ENCODE measurements at regions not wholly inside any gene's neighbourhood (a gene's known extent, or its start where the extent isn't known, plus 50 kb on each side); places are given as distances from the start of the nearest gene placed in this dataset.

GRCh38 chr14:46230540-46230939 lies 421.0 kb downstream of the RPL10L start:
- no peak overlapping the region for H3K27ac ChIP-seq
- 98% methylated on average over 2 of the region's 2 CpGs for WGBS

GRCh38 chr14:46215801-46216200 lies 435.8 kb downstream of the RPL10L start:
- 87% methylated on average over 1 of the region's 1 CpG for WGBS
- intact Hi-C loops (cut with DNase I), result no loop called here
- TF ChIP-seq POLR2A (IDR thresholded peaks at IDR 0.05) (no peak), POLR2AphosphoS5 (IDR thresholded peaks at IDR 0.05) (no peak), CTCF (IDR thresholded peaks at IDR 0.05) (no peak)
- no peaks in the 10 kb centered on the region for H3K36me3 ChIP-seq
- H3K4me1 ChIP-seq (replicated peaks), result no peaks in the 10 kb centered on the region
- no peak overlapping the region for H3K4me3 ChIP-seq
- no peaks in the 10 kb centered on the region for H3K9me3 ChIP-seq
- H3K27me3 ChIP-seq (replicated peaks; ENCODE audit: insufficient read depth), result no peaks in the 10 kb centered on the region
- H3K27ac ChIP-seq, result no peak overlapping the region
- DNase-seq (ENCODE audit: low spot score), result no peak

More at GRCh38 chr14:46230540-46230939, 421.0 kb downstream of the RPL10L start:
- TF ChIP-seq POLR2A (IDR thresholded peaks at IDR 0.05) (no peak), CTCF (IDR thresholded peaks at IDR 0.05) (no peak), POLR2AphosphoS5 (IDR thresholded peaks at IDR 0.05) (no peak)
- Histone ChIP-seq H3K4me1 (replicated peaks) (no peaks in the 10 kb centered on the region), H3K27me3 (replicated peaks; ENCODE audit: insufficient read depth) (no peaks in the 10 kb centered on the region), H3K4me3 (no peak overlapping the region), H3K9me3 (no peaks in the 10 kb centered on the region), H3K36me3 (no peaks in the 10 kb centered on the region)
- no peak for DNase-seq (ENCODE audit: low spot score)
- intact Hi-C loops (cut with DNase I), result no loop called here

- intact Hi-C loops (cut with DNase I), result no loop called here
- DNase-seq (ENCODE audit: low spot score), result no peak
- Histone ChIP-seq H3K4me1 (replicated peaks) (no peaks in the 10 kb centered on the region), H3K27me3 (replicated peaks; ENCODE audit: insufficient read depth) (no peaks in the 10 kb centered on the region), H3K9me3 (no peaks in the 10 kb centered on the region), H3K4me3 (no peak overlapping the region), H3K36me3 (no peaks in the 10 kb centered on the region), H3K27ac (no peak overlapping the region)
- TF ChIP-seq CTCF (IDR thresholded peaks at IDR 0.05) (no peak), POLR2A (IDR thresholded peaks at IDR 0.05) (no peak), POLR2AphosphoS5 (IDR thresholded peaks at IDR 0.05) (no peak)
- 79% methylated on average over 2 of the region's 2 CpGs for WGBS
Observed at GRCh38 chr14:46198676-46199075, 452.9 kb downstream of the RPL10L start.

- no peaks in the 10 kb centered on the region for H3K4me1 ChIP-seq (replicated peaks)
- H3K9me3 ChIP-seq, result no peaks in the 10 kb centered on the region
- H3K27ac ChIP-seq, result no peak overlapping the region
- H3K36me3 ChIP-seq, result no peaks in the 10 kb centered on the region
- intact Hi-C loops (cut with DNase I), result no loop called here
- DNase-seq (ENCODE audit: low spot score), result no peak
- 87% methylated on average over 4 of the region's 4 CpGs for WGBS
- TF ChIP-seq POLR2A (IDR thresholded peaks at IDR 0.05), result no peak
- H3K4me3 ChIP-seq, result no peak overlapping the region
- no peaks in the 10 kb centered on the region for H3K27me3 ChIP-seq (replicated peaks; ENCODE audit: insufficient read depth)
Observed at GRCh38 chr14:46197856-46198255, 453.7 kb downstream of the RPL10L start.
